GM12873 (cell line): ENCODE measurements at regions not wholly inside any gene's neighbourhood (a gene's known extent, or its start where the extent isn't known, plus 50 kb on each side); places are given as distances from the start of the nearest gene placed in this dataset.

ENCODE experiments used
- TF ChIP-seq, protein P1 (sequence below): IDR thresholded peaks from 2 replicates; pipeline ENCODE4 v1.5.1; 2012; ENCODE audit warnings: low read depth, mild to moderate bottlenecking, moderate library complexity, low read length, control low read depth; ENCODE audit not compliant: insufficient read depth; ENCODE audit errors: missing control alignments

DNA sequence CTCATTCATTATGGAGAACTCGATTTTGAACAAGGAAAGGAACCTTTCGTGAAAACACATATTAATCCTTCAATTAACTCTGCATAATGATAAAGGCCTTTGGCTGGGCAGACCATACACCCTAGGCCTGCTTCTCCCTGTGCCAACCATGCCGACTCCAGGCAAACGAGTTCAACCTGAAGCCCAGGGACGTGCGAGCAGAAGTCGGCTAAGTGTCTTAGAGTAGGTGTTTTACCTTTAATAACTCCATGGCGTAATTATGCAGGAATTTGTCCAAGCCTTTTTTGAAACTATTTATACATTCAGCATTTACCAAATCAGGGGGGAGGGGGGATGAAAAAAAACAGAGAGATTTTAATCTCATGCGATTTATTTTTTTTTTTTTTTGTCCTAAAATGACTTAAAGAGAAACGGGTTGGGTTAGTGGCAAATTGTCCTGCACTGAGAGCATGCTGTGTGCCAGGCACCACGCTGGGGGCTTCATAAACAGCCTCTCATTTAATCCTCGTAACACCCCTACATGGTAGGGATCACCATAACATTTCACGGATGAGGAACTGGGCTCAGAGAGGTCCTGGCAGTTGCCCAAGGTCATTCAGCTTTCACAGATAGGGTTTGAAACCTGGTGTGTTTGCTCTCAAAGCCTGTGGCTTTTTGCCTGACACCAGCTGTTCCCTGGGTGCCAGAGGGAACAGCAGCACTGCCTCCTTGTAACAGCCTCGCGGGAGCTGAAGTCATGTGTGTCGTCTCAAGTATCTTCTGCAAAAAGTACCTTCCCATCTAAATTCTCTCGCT, 423.9 kb downstream of the MN1 start:
- TF ChIP-seq, protein P1, sequence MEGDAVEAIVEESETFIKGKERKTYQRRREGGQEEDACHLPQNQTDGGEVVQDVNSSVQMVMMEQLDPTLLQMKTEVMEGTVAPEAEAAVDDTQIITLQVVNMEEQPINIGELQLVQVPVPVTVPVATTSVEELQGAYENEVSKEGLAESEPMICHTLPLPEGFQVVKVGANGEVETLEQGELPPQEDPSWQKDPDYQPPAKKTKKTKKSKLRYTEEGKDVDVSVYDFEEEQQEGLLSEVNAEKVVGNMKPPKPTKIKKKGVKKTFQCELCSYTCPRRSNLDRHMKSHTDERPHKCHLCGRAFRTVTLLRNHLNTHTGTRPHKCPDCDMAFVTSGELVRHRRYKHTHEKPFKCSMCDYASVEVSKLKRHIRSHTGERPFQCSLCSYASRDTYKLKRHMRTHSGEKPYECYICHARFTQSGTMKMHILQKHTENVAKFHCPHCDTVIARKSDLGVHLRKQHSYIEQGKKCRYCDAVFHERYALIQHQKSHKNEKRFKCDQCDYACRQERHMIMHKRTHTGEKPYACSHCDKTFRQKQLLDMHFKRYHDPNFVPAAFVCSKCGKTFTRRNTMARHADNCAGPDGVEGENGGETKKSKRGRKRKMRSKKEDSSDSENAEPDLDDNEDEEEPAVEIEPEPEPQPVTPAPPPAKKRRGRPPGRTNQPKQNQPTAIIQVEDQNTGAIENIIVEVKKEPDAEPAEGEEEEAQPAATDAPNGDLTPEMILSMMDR, result no peak

DNA sequence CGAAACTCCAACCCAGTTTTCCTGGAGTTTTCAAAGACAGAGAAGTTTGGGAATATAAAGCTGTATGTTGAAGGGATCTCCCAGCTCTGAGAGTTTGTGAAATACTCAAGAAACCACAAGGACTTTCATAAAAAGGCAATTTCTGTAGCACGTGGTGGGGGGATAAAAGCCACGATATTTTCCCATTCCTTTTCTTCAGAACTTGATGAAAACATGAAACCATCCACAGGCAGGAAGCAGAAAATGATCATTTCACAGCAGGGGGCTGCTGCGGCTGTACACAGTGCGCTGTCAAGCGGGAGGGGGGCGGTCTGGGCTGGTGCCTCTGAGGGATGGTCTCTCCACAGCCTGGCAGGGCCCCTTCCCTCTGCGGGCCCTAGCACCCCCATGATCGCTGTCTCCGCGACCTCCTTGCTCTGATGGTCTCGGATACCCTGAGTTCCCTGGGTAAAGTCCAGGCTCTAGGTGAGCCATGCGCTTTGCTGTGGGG, 423.2 kb downstream of the MN1 start:
- TF ChIP-seq, protein P1, result no peak

DNA sequence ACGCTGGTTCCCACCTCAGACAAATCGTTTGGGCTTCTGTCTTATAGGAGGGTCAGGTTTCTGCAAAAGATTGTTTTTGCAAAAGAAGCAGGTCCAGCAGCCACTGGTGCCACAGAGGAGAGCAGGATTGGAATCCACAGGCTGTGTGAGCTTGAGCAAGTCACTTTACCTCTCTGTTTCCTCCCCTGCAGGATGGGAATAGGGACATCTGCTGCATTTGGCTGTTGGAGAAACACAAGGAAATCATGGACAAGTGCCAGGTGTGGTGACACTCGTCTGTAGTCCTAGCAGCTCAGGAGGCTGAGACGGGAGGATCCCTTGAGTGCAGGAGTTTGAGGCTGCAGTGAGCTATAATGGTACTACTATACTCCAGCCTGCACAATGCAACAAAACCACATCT, 422.6 kb downstream of the MN1 start:
- TF ChIP-seq, protein P1, result no peak

DNA sequence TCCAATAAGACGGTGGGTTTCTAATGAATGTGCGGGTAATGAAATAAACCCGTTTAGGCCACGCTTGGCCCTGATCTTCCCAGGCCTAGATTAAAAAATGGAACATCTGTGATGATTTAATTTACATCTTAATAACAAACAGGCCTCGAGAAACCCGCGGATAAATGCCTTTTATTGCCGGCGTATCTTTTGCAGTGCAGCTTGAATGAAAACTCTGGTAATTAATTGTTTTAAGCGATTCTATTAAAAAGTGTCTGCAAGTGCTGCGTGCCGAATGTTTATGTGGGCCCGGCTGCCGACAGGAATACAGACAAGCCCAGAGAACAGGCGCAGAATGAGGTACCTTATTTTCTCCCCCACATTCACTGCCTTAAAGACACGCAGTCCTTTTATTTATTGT, 420.7 kb downstream of the MN1 start:
- TF ChIP-seq, protein P1, result no peak

DNA sequence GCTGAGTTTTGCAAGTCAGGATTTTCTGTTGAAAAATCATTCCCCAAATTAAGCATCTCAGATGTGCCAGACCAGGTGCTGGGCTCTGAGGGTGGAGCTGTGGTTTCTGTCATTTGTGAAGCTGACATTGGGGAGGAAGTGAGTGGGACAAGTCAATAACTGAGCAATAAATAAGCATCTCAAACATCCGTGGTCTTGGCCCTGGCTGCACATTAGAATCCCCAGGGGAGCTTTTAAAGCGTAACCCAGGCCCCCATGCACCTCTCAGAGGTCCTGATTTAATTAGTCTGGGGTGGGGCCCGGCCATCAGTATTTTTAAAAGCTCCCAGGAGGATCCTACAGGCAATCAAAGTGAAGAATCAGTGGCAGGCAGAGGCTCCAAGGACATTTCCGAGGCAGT, 420.0 kb downstream of the MN1 start:
- TF ChIP-seq, protein P1, result no peak

DNA sequence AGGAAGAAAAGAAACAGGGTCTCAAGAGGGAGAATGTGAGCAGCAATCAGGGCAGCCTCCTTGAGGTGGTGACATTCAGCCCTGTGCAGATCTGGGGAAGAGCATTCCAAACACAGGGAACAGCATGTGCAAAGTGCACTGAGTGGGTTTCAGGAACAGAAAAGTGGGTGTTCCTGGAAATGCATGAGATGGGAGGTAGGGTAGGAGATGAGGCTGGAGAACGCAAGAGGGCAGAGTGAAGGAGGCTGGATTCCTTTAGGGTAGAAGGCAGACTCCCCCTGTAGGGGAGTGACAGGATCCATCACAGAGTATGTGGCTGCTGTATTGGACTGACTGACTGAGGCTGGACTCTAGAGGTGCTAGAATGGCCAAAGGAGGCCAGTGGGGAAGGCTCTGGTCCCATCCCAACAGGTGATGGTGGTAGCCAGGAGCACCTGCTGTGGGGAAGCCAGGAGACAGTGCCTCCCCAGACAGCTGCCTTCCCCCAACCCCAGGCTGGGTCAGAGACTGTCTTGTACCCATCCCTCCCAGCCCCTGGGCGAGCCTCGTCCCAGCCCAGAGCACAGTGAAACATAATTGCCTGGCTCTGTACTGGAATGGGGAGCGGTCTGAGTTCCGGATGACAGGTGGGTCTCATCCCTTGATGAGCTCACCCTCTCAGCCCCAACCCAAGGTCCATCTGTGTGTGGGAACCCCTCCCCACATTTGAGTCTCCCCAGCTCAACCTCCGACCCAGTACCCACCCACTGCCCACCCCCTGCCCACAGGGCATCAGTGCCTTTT, 419.4 kb downstream of the MN1 start:
- TF ChIP-seq, protein P1, result no peak

DNA sequence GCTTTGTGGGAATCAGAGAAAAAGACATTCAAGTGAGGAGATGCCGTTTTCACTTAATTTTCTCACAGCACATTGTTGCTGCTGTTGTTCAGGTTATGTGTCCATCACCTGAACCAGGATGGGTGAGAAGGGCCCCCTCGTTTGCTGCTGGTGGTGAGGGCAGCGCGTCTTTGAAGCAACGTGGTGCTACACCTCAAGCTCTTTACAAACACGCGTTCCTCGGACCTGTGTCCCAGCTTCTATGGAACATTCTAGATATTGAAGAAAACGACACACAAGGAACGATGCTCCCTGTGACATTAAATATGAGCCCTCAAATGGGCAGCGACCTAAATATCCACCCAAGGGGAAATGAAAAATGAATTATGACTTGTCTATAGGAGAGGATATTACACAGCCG, 418.6 kb downstream of the MN1 start:
- TF ChIP-seq, protein P1, result no peak
